ENCODE measurements at regions not wholly inside any gene's neighbourhood (a gene's known extent, or its start where the extent isn't known, plus 50 kb on each side); places are given as distances from the start of the nearest gene placed in this dataset.
A peak's percentile ranks its signal among the peaks of the same experiment; 100 is the strongest.

DNA sequence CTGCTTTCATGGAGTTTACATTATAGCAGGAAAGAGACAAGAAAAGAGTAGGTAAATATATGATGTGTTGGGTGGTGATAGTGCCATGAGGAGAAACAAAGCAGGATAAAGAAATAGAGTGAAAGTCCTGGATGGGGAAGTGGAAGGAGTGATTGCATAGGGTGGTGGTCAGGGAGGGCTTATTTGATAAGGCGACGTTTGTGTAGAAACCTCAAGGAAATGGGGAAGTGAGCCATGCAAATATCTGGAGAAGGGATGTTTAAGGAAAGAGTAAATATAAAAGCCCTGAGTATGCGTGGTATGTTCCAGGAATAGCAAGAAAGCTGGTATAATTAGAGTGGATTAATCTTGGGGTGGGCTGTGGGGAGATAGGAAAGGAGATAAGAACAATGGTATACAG lies 134.7 kb upstream of the SV2C start:
- DNase-seq, result no peak

DNA sequence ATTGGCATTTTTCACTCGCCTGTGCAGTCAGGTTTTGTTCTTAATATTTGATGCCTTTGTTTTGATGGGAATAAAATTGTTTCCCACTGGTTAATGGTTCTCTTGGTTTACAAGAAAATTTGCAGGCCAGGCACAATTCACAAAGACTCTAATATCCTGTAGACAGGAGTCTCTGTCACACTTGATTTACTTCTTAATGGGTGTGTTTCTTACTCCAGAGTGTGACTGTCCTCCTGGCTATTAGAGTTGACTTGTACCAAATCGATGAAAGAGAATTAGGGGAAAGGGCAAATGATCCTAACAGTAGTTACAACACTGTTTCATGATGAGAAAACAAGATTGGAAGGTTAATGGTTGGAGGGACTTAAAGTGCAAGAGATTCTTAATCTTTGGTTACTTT lies 142.8 kb upstream of the SV2C start:
- DNase-seq, result no peak

DNA sequence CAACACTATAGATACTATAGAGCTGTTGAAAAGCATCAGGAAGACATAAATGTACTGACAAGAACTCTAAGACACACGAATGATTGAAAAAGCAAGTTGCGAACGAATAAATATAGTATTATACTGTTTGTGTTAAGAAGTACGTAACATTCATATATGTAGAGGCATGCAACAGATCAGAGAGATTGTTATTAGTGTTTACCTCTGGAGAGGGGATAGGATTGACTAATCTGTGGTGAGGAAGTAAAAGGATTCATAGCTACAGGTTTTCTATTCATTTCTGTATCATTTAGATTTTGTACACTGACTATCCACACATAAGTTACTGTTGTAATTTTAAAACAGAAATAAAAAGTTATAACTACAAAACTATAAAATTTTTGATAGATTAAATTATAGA lies 147.6 kb upstream of the SV2C start:
- DNase-seq, result no peak

DNA sequence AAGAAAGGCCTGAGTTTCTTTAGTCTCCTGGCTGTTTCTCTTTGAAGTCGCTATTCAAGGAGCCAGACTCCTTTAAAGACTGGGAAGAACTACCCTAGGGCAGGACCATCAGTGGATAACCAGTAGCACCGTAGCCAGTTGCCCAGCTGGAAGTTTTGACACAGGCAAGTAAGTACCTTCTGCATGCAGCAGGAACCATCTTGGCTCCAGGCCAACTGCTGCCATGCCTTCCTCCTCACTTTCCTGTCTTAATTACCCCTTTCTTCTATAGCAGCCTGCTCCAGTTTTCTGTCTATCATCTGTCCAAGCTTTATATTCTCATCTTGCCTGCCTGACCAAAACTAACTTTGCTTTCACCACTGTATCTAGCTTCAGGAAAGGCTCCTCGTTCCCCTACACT lies 149.7 kb upstream of the SV2C start:
- DNase-seq, result no peak

DNA sequence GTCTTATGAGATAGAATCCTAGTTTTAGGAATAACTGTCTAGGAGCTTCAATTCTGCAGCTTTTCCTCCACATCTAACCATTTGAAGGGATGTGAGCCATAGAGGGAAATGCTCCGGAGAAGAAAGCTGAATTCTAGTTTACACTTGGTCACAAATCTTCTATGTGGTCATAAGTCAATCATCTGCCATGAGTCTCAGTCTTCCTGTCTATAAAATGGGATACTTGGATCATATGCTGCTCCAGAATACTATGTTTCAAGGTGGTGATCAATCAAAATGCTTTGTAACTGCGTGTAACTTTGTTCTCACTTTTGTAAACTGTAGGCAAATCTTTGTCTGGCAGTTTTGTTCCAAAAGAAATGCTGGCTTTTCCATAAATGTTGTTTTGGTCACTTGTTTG lies 152.0 kb upstream of the SV2C start:
- no peak for DNase-seq

DNA sequence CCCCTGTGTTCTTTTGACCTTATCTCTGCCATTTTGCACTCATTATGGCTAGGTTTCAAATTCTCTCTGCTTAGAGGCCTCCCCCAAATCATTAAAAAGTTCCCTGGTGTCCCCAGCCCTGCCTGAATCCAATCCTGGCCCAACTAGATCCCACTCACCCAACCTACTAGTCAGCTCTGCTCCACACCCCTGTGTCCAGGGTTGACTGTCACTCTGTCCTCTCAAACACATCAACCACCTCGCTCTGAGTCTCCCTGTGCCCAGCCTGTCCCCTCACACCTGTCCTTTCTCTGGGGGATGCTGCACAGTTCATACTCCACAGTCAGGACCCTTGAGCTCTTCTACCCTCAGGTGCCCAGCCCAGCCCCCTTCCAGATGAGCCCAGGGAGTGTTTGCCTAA lies 154.2 kb upstream of the SV2C start:
- DNase-seq, result no peak

DNA sequence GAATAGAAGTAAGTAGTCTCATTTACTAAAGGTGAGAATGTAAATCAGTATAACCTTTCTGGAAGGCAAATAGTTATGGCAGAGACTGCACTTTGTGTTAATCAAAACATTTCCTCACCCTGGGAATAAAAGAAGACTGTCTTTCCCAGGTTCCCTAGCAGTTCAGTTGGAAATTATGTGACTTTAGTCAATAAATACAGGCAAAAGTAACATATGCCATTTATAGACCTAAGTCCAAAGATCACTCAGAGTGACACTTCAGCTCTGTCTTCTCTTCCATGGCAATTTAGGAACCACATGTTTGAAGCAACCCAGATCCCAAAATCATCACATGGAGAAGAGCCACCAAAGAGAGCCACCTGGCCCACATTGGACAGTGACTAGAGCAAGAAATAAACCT lies 160.7 kb upstream of the SV2C start:
- no peak for DNase-seq

DNA sequence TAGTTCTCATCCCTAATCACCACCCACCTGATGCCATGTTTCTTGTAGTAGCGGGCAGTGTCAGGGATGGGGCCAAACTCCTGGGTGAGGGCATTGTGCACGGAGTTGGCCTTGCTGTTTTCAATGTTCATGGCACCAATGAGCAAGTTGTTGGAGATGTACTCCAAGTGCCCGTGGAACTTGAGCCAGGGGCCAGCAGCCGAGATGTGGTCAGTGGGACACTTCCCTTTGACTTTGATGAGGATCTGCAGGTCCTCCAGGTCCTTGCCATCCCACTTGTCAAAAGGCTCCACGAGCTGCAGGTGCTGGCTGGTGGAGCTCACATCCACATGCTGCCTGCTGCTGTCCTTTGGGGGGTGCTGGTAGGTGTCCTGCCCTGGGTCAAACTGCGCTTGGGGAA lies 162.2 kb upstream of the SV2C start:
- DNase-seq, result no peak

DNA sequence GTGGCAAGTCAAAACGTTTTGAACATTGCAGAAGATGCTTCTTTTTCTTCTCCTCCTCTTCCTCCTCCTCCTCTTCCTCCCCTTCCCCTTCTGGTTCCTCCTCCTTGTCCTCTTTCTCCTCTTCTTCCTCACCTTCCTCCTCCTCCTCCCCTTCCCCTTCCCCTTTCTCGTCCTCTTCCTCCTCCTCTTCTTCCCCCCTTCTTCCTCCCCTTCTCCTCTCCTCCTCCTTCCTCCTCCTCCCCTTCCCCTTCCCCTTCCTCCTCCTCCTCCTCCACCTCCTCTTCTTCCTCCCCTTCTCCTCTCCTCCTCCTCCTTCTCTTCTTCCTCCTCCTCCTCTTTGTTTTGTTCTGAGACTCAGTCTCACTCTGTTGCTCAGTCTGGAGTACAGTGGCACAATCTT lies 167.0 kb upstream of the SV2C start:
- no peak for DNase-seq

DNA sequence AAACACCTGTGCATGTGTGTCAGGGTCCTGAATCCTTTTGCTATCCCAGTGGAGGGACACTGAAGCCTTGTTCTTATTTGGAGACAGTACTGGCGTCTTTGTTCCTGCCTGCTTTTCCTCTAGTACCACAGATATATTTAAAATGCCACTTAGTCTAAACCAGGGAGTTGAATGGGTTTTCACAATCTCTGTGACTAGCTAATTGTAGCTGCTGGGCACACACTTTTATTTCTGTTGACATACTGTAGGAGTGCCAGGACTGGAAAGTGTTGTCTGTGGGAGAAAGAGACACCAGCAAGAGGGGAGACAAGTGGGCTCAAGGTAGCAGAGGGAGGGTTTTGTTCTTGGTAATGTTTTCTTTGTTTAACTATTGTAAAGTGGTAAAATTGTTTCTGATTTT lies 174.0 kb upstream of the SV2C start:
- DNase-seq, result no peak

DNA sequence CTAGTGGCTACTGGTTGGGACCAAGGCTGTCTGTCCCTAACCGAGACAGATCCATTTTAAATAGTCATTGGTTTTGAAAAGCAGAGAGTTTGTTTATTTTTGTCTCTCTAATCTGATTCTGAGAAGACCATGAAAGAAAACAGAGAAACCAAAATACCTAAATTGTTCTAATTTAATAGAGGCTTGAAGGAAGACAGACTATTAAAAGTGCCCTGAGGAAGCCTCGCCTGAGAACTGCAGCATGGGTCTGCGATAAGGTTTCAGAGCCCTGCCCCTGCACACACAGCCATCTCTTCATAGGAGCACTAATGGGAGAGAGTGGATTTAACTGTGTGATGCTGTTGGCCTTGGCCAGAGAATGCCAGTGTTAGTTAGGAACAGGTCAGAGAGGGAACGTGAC lies 175.5 kb upstream of the SV2C start:
- DNase-seq, result no peak

DNA sequence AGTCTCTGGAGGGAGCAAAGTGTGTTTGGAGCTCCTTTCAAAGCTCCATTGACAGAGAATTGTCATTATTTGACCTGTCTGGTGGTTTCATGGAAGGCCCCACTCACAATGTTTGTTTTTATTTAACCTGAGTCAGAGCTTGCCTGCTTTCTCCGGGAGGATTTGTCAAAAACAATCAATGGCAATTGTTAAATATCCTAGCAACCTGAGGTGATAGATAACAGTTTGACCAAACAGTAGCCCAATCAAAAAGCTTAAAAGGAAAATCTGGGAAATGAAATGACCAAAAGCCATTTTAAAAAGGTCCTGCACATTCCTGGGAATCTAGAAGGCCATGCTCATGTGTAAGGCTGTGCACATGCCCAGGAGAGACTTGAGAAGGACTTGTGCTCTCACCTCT lies 177.2 kb upstream of the POC5 start:
- DNase-seq, result no peak

DNA sequence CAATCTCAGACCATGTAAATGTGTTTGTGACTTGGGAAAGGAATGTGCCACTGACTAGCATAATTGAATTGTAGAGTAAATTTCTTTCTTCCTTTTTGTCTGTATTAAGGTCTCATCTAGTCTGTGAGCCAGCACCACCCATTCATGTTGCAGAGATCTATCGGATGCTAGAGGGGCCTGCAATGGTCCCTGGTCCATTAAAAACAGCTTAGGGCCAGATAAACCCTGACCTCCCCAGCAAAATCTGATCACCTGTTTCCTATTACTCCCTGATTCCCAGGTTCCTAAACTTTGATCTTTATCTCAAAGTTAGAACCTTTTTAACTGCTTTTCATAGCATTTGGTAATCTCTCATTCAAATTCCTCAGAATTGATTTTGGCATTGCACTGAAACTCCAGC lies 174.5 kb upstream of the POC5 start:
- DNase-seq, result no peak

DNA sequence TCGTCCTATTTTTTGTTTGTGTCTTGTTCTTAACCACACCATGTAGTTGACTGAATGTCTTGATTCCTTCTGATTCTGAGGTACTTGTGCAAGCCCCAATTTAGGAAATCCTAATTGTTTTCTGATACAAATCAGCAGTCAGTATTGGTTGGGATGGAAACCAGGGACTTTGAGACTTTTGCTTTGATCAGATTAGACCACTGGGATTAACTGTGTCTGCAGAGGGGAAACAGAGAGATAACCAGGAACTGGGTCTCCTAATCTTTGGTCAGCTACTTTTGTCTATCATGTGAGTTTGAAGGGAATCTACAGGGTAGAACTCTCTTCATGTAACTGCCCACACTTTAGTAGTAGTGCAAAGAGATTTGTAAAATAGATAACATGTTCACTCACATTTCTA lies 173.8 kb upstream of the POC5 start:
- DNase-seq, result no peak

DNA sequence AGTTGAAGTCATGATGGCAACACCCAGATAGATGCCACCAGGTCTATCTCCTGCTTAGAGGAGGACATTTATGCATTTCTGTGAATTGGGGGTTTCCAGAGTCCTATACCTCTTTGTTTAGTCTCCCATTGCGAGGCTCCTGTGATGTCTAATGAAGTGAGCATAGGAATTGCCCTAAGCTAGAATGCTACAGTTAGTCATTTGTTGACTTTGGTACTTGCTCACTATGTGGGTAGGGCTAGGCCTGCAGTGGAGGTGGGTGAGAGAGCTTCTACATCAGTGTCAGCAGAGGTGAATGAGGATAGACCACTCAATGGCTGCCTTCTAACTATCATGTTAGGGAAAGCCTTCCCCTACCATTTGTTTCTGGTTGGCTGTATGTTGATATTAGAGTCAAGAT lies 173.3 kb upstream of the POC5 start:
- no peak for DNase-seq

DNA sequence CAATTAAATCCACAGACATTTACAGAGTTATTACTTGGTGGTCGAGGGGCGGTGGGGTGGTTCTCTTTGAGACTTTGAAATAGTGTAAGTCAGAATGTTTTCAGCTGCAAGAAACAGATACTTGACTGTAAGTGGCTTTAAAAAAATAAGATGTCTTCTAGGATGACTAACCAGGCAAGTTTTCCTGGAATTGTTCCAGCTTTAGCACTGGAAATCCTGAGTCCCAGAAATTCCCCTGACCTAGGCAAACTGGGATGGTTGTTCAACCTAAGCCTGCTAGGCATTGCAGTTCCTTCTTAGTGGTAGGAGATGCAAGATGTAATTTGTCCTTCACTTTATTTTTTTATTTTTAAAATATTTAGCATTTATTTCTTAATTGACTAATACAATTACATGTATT lies 169.5 kb upstream of the POC5 start:
- DNase-seq, result no peak

DNA sequence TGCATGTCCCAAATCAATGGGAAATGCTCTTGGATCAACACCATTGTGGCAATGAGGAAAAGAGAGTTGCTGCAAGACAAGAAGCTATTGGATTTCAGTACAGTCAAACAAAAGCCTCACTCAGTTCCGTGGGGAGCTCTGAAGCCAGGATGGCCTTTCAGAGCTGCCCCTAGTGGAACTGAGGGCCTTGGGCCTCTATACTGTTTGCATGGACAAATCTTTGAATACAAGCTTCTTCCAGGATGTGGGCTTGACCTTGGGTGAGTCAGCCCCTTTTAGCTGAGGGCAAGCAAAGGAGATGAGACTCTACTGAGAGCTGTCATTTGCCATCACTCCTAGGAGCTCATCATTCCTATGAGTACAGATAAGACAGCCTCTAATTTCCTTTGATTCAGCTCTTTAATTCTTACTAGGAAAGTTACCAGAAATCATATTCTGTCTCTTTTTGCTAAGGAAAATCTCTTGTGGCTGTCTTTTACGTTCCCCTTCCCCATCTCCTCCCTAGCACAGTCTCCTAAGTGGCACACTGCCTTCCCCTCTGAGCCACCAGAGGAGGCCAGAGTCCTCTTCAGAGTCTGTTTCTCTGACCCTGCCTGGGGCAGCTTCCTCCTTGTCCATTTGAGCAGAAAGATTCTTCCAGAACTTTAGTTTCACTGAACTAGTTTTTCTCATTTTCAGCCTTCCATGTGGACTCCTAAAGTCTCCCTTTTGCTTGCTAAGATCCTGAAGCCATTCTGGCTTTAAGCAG lies 168.8 kb upstream of the POC5 start:
- no peak for DNase-seq

DNA sequence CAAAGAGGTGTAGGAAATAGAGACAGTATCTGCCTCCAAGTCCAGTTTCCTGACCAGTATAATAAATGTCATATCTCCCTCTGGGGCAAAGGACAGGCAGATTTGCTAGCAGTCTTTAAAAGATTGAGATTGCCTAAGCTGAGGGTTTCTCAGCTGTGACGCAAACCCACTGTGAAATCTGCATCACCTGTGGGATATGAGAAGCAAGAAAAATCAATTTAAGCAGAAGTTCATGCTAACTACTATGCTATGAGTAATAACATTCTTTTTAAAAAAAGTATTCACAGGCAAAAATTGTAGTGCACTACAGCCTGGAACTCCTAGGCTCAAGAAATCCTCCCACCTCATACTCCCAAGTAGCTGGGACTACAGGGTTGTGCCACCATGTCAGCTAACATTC lies 168.1 kb upstream of the POC5 start:
- DNase-seq, result no peak

DNA sequence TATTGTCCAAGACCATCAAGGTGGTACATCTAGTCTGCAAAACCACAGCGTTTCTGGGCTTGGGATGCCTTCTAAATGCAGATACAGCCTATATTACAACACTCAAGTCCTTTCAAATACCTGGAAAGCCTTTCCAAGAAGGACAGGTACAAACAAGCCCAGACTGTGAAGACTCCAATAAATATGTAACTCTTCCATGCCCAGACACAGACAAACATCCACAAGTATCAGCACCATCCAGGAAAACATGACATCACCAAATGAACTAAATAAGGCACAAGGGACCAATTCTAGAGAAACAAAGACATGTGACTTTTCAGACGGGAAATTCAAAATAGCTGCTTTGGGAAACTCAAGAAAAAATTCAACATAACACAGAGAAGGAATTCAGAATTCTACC lies 152.7 kb upstream of the POC5 start:
- no peak for DNase-seq

DNA sequence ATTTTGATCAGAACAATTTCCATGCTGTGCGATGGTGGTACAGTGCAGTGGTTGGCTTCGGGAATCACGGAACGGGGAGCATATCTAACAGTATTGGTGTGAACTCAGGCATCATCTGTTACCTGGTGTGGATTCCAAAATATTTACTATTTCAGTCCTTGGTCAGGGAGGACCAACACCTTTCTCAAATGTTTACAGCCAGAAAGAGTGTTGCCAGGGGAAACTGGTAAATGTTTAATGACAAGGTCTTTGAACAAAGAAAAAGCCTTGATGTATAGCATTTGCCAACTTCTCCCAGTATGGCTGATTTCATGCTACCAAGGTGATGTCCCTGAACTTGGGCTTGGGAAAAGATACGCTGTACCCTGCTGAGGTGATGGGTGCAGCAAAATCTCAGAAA lies 145.6 kb upstream of the POC5 start:
- DNase-seq, result no peak

DNA sequence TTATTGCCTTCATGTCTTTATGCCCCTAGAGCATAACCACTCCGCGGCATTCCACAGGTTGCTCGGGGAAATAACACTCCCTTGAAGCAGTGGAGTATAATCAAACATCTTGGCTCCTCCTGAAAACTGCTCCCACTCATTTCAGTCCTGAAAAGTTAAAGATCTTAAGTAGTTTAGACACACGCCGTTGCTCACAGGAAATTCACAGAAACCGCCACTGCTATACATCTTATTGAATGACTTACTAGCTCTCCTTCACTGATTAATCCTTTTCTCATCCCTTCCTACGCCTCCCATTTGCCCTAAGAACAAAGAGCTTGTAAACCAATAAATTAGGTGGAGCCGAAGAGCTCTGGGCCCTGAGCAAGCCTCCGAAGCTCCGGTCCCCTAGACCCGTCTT lies 142.4 kb upstream of the POC5 start:
- peak; percentile 7 for DNase-seq

DNA sequence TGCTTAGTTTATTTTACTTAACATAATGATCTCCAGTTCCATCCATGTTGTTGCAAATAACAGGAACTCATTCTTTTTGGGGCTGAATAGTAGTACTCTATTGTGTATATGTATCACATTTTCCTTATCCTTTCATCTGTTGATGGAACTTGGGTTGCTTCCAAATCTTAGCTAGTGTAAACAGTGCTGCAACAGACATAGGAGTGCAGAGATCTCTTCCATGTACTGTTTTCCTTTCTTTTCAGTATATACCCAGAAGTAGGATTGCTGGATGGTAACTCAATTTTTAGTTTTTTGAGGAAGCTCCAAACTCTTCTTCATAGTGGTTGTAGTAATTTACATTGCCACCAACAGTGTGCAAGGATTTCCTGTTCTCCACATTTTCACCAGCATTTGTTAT lies 138.8 kb upstream of the POC5 start:
- no peak for DNase-seq

DNA sequence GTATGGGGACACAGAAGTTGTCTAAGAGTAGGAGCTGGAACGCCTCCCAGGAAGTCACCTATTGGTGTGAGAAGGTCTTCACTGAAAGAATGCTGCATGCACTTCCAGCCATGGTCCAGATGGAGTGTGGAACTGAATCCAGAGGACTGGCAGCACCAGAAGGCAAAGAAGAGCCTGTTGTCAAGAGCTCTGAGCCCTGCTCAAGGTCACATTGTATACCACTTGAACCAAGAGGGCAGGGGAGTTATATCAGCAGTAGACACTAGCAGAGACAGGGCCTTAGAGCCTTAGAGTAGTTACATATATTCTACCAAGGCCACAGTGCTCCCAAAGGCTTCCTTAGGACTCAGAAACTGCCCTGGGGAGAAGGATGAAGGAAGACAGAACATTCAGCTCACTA lies 130.8 kb upstream of the POC5 start:
- no peak for DNase-seq

DNA sequence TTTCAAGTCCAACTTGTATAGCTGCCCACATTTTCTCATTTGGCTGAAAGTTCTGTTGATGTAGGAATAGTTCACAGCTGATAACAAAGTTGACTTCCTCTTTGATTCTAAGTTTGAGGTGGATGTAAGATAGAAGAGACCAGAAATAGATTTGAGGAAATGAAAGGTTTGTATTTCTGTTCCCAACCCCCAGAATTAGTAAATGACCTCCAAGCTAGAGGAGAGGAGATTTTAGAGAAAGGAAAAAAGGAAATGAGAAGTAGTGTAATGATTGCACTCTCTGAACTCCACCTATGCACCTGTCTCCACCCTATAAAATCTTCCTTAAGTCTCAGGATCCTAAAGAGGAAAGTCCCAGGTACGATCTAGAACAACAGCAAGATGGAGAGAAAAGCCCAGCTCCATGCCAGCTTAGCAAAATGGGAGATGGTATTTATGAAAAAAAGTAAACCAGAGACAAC lies 130.4 kb upstream of the POC5 start:
- DNase-seq, result no peak

DNA sequence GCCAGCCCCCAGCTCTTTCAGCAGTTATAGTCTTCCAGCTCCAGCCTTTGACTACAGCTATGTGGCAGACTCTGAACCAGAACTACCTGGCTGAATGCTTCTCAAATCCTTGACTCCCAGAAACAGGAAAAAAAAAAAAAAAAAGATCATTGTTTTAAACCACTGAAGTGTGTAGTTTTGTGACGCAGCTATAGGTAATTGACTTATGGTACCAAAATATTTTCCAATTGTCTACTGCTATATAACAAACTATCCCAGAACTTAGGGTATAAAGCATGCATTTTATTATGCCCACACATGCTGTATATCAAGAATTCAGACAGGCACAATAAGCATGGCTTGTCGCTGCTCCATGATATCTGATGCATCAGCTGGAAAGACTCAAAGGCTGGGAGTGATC lies 127.1 kb upstream of the POC5 start:
- DNase-seq, result no peak
